RWPE1 (cell line): ENCODE measurements at regions not wholly inside any gene's neighbourhood (a gene's known extent, or its start where the extent isn't known, plus 50 kb on each side); places are given as distances from the start of the nearest gene placed in this dataset.

Source experiments
- CTCF ChIA-PET: fragments of 350-600 bp; sonication (Branson Sonifier 250); formaldehyde crosslinking; extraction: SDS; loops from one replicate; lab custom pipeline; 2021; lab: Yijun Ruan, JAX
- POLR2A ChIA-PET: fragments of 400-600 bp; formaldehyde crosslinking; extraction: SDS; loops from one replicate; lab custom pipeline; 2020; ENCODE audit warnings: antibody characterized with exemption; ENCODE audit not compliant: low non-redundant PET; lab: Yijun Ruan, JAX
- DNase-seq: peaks from one replicate; pipeline ENCODE4 v3.0.0; 2012; ENCODE audit warnings: low spot score
- H3K27ac ChIP-seq: fragments of 450-650 bp; 2 replicates; pipeline ENCODE4 v1.5.1; 2017
- CTCF ChIP-seq: fragments of 450-650 bp; conservative IDR thresholded peaks from 2 replicates; pipeline ENCODE4 v1.5.1; 2017; ENCODE audit warnings: low read depth, mild to moderate bottlenecking

- H3K27ac ChIP-seq = no peak overlapping the region
- no peak for TF ChIP-seq CTCF
- no peak for DNase-seq
- ChIA-PET POLR2A (no interaction called here), CTCF (interaction anchor here (0.8 kb wide), 1 partner anchor 22 kb away, joined by 4 read pairs; no protein-coding TSS in a partner anchor)
Measured at GRCh38 chr7:138169441-138169851, 93.2 kb downstream of the AKR1D1 start.

GRCh38 chr7:138170298-138170697 is 94.0 kb downstream of the AKR1D1 start:
- TF ChIP-seq CTCF = no peak
- POLR2A ChIA-PET = no interaction called here
- no peak overlapping the region for H3K27ac ChIP-seq
- CTCF ChIA-PET = no interaction called here
- no peak for DNase-seq

- ChIA-PET POLR2A (no interaction called here), CTCF (interaction anchor here (0.6 kb wide), 1 partner anchor 716 kb away, joined by 3 read pairs; no protein-coding TSS in a partner anchor)
- DNase-seq = no peak
- no peak for TF ChIP-seq CTCF
- H3K27ac ChIP-seq = no peak overlapping the region
Measured at GRCh38 chr7:138170959-138171703, 94.9 kb downstream of the AKR1D1 start.

DNA sequence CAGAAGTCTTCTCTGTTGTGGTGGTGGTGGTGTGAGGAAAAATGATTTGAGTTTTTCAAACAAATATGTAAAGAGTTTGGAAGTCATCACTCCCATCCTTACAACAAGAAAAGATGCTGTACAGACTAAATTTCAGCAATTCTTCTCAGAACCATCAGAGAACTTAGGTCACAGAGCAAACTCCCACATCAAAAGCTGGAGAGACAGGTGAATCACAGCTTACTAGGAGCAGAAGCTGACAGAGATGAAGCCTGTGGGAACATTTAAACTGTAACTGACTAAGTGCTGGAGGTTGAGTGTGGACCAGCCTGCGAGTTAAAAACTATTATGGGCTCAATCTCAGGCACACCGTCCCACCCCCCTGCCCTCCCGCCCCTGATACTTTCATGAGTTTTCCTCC is 97.3 kb downstream of the AKR1D1 start:
- no peak overlapping the region for H3K27ac ChIP-seq
- no peak for DNase-seq
- TF ChIP-seq CTCF = no peak
- CTCF ChIA-PET = no interaction called here
- POLR2A ChIA-PET = no interaction called here

DNA sequence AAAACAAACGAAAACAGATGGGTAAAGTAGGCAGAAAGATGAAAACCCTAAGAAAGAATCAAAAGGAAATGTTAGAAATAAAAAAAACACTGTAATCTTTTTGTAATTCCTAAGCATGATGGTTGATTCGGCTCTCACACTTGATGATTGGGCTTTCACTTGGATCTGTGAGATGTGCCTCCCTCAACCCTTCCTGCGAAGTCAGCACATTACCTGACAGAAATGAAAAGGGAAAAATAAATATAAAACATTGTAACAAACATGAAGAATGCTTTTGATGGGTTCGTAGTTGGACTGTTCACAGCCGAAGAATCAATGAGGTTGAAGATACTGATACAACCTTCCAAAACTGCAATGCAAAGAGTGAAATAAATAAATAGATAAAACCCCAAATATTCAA is 99.8 kb downstream of the AKR1D1 start:
- ChIA-PET CTCF (no interaction called here), POLR2A (no interaction called here)
- TF ChIP-seq CTCF = no peak

GRCh38 chr7:138184191-138184590 is 107.9 kb downstream of the AKR1D1 start:
- DNase-seq = no peak
- POLR2A ChIA-PET = no interaction called here
- no peak for TF ChIP-seq CTCF
- CTCF ChIA-PET = no interaction called here
- H3K27ac ChIP-seq = no peak overlapping the region

More for the DNA sequence above, 99.8 kb downstream of the AKR1D1 start:
- no peak overlapping the region for H3K27ac ChIP-seq
- DNase-seq = no peak
